ENCODE measurements at regions not wholly inside any gene's neighbourhood (a gene's known extent, or its start where the extent isn't known, plus 50 kb on each side); places are given as distances from the start of the nearest gene placed in this dataset.

- no peak for DNase-seq (ENCODE audit: extremely low read depth in 1 of 2, low read depth in 1 of 2)
These were observed 1848.5 kb upstream of the TENM3 start for GRCh38 chr4:180394730-180395129.

GRCh38 chr4:180398564-180398963 is 1844.6 kb upstream of the TENM3 start:
- no peak for DNase-seq (ENCODE audit: extremely low read depth in 1 of 2, low read depth in 1 of 2)

- no peak for DNase-seq (ENCODE audit: extremely low read depth in 1 of 2, low read depth in 1 of 2)
These were observed 1835.8 kb upstream of the TENM3 start for GRCh38 chr4:180407275-180407885.

- DNase-seq (ENCODE audit: extremely low read depth in 1 of 2, low read depth in 1 of 2), result no peak
These were observed 1824.2 kb upstream of the TENM3 start for GRCh38 chr4:180418819-180419531.

GRCh38 chr4:180422989-180423711 is 1820.1 kb upstream of the TENM3 start:
- DNase-seq (ENCODE audit: extremely low read depth in 1 of 2, low read depth in 1 of 2), result no peak

GRCh38 chr4:180423712-180424057 is 1819.5 kb upstream of the TENM3 start:
- DNase-seq (ENCODE audit: extremely low read depth in 1 of 2, low read depth in 1 of 2), result no peak

GRCh38 chr4:180426938-180427337 is 1816.3 kb upstream of the TENM3 start:
- no peak for DNase-seq (ENCODE audit: extremely low read depth in 1 of 2, low read depth in 1 of 2)

- DNase-seq (ENCODE audit: extremely low read depth in 1 of 2, low read depth in 1 of 2), result no peak
These were observed 1812.9 kb upstream of the TENM3 start for GRCh38 chr4:180430283-180430682.

DNA sequence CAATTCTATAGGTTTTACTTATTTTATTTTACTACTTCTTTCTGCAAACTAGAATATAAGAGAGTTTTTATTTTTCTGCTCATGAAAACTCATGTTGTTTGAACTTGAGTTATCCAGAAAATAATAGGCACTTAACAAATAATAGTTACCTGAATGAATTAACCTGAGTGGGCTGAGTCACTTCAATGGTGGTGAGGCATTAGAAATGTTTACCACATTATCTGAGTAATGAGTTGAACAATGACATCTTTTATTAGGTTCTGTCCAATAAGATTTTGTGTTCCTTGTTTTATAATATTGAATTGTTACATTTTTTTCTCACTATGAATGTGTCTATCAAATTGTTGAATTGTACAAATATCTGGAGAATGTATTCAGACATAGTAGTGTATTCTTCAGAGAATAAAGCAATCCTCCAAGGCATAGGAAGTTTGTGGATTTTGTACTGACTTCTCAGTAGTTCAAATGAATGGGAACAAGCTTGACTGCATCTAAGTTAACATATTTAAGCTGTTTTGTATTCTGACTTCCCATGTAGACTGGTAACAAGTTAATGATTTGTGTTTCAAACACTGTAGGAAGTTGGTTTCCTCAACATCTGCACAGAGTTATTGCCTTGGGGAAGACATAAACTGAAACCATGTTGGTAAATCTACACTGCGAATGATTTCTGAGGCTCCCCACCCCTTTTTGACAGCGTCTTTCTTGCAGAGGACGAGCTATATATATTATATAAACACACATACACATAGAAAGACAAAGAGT is 1808.9 kb upstream of the TENM3 start:
- no peak for DNase-seq (ENCODE audit: extremely low read depth in 1 of 2, low read depth in 1 of 2)

DNA sequence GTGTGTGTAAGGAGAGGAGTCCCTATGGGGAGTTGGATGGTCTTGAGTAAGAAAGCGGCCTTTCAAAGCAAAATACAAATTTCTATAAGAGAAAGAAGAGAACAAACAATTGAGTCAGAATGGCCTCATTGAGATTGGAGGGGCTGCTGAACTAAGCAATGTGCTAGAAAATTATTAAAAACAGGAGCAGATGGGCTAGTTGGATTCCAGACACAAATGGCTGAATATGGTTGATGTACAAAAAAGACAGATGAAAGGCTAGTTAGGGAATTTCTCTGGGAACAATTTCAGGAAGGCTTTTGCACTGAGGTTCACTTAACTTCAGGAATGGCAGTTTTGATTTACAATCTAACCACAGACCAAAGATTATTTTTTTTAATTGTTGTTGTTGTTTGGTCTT is 1806.8 kb upstream of the TENM3 start:
- DNase-seq (ENCODE audit: extremely low read depth in 1 of 2, low read depth in 1 of 2), result no peak

- DNase-seq (ENCODE audit: extremely low read depth in 1 of 2, low read depth in 1 of 2), result no peak
These were observed 1805.6 kb upstream of the TENM3 start for GRCh38 chr4:180437601-180438000.

GRCh38 chr4:180448306-180448705 is 1794.9 kb upstream of the TENM3 start:
- DNase-seq (ENCODE audit: extremely low read depth in 1 of 2, low read depth in 1 of 2), result no peak

DNA sequence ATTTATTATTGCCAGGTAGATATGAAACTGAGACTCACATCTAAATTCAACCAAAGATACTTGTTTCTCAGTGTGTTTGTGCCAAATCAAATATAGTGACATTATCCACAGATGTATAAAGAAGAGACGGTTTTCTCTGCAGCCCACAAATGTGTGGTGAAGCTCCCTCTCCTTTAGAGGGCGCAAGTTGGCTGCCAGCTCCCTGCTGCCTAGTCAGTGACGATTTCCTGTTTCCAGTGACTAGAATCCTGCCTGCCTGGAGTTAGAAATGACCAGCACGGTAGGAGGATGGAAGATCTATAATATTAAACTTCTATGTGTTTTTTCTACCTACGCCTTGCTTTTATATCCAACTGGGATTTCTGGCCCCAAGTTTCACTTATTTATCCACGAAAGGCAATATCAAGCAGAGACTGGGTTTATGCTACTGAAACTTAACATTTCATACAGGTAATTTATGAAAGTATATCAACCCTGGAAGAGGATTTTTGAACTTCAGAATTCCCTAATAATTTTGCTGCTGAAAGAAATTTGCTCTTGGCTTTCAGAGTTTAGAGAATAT is 1793.7 kb upstream of the TENM3 start:
- DNase-seq (ENCODE audit: extremely low read depth in 1 of 2, low read depth in 1 of 2), result no peak

DNA sequence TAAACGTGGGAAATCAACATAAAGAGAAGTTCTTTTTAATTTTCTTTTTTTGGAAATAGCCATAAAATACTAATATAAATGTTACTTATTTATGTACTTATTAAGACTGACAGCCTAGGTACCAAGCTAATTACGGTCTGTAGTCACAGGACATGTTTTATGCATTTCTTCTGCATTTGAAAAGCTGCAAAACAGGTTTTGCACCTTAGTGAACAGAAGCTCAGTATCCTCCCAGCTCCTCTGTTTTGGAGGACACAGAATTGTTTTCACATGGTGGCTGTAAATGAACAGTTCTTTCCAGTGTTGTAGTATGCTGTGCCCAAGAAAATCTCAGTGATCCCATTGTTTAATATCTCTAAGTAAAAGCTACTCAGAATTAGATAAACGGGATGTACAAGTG is 1788.0 kb upstream of the TENM3 start:
- DNase-seq (ENCODE audit: extremely low read depth in 1 of 2, low read depth in 1 of 2), result no peak

GRCh38 chr4:180456928-180457327 is 1786.3 kb upstream of the TENM3 start:
- no peak for DNase-seq (ENCODE audit: extremely low read depth in 1 of 2, low read depth in 1 of 2)

DNA sequence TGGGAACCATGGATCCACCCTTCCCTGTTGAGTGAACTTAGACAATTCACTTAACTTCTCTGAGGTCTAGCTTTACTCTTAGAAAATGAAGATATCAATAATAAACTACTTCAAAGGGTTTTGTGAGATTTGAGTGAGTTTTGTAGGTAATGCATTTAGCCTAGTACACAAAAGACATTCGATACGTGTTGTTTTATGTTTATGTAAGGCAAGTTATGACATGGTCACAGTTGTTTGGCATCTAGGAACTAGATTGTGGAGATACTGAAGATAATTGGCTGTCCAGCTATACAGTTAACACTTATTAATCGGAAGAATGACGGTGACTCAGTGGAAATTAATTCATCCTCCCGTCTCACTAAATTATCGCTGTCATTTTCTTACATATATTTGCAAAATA is 1781.1 kb upstream of the TENM3 start:
- no peak for DNase-seq (ENCODE audit: extremely low read depth in 1 of 2, low read depth in 1 of 2)

DNA sequence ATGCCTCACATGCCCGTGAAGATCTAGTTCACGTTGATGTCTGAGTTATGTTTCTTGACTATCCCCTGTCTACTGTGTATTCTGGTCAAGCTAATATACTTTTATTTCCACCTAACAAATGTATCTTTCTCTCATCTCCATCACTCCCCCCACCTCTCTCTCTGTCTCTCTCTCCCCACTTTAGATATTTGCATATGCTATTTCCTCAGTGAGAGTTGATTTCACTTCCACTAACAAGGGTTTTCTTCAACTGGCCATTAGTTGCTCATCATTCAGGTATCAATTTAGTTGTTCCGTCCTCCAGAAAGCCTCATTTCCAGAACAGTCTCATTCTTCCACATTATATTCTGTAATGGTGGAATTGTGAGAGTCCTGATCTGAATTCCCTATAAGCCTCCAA is 1777.8 kb upstream of the TENM3 start:
- DNase-seq (ENCODE audit: extremely low read depth in 1 of 2, low read depth in 1 of 2), result no peak

GRCh38 chr4:180483036-180483435 is 1760.2 kb upstream of the TENM3 start:
- DNase-seq (ENCODE audit: extremely low read depth in 1 of 2, low read depth in 1 of 2), result no peak

- DNase-seq (ENCODE audit: extremely low read depth in 1 of 2, low read depth in 1 of 2), result no peak
These were observed 1757.8 kb upstream of the TENM3 start for GRCh38 chr4:180485407-180485806.

DNA sequence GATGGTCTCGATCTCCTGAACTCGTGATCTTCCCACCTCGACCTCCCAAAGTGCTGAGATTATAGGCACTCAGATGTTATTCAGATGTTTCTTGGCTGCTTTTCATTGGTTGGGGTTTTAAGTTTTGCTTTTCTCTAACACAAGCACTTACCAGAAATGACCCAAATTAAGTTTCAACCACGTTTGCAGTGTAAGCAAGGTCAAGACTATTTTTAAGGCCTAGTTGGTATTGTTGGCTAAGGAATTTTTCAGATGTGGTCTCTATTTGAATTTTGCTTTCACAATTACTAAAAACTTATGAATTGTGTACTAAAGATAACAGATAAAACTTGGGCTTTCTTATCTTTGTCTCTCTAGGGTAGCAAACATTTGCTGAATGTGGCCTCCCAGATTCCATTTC is 1756.9 kb upstream of the TENM3 start:
- no peak for DNase-seq (ENCODE audit: extremely low read depth in 1 of 2, low read depth in 1 of 2)

DNA sequence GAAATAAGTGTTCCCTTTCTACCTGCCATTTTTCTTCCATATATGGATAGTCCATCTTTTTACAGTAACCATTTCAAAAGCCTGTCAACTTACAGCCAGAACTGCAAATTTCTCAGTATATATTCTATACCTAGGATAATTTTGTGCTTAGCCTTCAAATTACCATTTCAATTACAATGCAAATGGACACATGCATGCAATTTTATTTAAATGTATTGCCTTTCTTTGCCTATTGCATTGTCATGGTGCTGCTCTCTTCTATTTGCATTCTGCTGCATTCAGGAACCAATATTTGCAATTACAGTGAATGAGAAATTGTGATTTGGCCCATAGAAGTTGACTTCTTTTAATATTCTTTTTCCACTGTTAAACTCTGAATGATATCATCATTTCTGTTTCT is 1753.4 kb upstream of the TENM3 start:
- DNase-seq (ENCODE audit: extremely low read depth in 1 of 2, low read depth in 1 of 2), result no peak
